HG03139 (cell line): ENCODE measurements at regions not wholly inside any gene's neighbourhood (a gene's known extent, or its start where the extent isn't known, plus 50 kb on each side); places are given as distances from the start of the nearest gene placed in this dataset.

ENCODE experiments used
- ATAC-seq: cut with Tn5 transposase; IDR thresholded peaks from one replicate; pipeline ENCODE4 v1.9.1; 2021; ENCODE audit not compliant: unreplicated experiment

- ATAC-seq = no peak
Observed at GRCh38 chr11:32003335-32003734, 87.5 kb upstream of the RCN1 start.

GRCh38 chr11:32002311-32002710, 88.6 kb upstream of the RCN1 start:
- ATAC-seq = no peak

GRCh38 chr11:31997955-31998354, 92.9 kb upstream of the RCN1 start:
- ATAC-seq = no peak

GRCh38 chr11:31996159-31996881, 94.6 kb upstream of the RCN1 start:
- no peak for ATAC-seq

GRCh38 chr11:31995525-31996094, 95.3 kb upstream of the RCN1 start:
- ATAC-seq = peak; percentile 81

- ATAC-seq = no peak
Observed at GRCh38 chr11:31995032-31995431, 95.8 kb upstream of the RCN1 start.

GRCh38 chr11:31987118-31988005, 103.5 kb upstream of the RCN1 start:
- ATAC-seq = no peak

- ATAC-seq = no peak
Observed at GRCh38 chr11:31986201-31986889, 104.5 kb upstream of the RCN1 start.

GRCh38 chr11:31981457-31981856, 109.4 kb upstream of the RCN1 start:
- no peak for ATAC-seq

- no peak for ATAC-seq
Observed at GRCh38 chr11:31977343-31977742, 113.5 kb upstream of the RCN1 start.

- no peak for ATAC-seq
Observed at GRCh38 chr11:31974366-31975136, 116.3 kb upstream of the RCN1 start.

- no peak for ATAC-seq
Observed at GRCh38 chr11:31973172-31973571, 117.7 kb upstream of the RCN1 start.

GRCh38 chr11:31972623-31973022, 118.3 kb upstream of the RCN1 start:
- no peak for ATAC-seq

- ATAC-seq = no peak
Observed at GRCh38 chr11:31969359-31969702, 121.5 kb upstream of the RCN1 start.

- no peak for ATAC-seq
Observed at GRCh38 chr11:31968461-31969358, 122.2 kb upstream of the RCN1 start.

GRCh38 chr11:31967404-31968130, 123.3 kb upstream of the RCN1 start:
- ATAC-seq = no peak

- no peak for ATAC-seq
Observed at GRCh38 chr11:31966846-31967245, 124.0 kb upstream of the RCN1 start.

- no peak for ATAC-seq
Observed at GRCh38 chr11:31964181-31964580, 126.7 kb upstream of the RCN1 start.

- ATAC-seq = no peak
Observed at GRCh38 chr11:31960126-31960525, 130.7 kb upstream of the RCN1 start.
